ENCODE measurements at regions not wholly inside any gene's neighbourhood (a gene's known extent, or its start where the extent isn't known, plus 50 kb on each side); places are given as distances from the start of the nearest gene placed in this dataset.

DNA sequence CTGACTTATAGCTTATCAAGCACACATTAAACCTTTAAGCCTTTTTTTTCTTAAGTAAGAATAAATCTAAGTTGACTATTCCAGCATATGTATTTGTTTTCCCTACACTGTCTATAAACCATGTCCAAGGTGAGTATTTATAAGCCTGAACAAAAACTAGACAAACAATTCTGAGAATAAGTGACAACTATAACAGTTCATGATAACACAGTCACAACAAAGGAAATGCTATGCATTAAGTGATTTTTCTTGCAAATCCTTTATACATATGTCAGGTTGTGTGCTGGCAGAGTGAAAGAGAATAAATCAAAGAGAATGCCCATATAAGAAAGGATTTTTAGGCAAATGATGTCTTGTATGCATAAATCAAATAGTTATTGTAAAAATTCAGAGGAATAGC, 408.8 kb upstream of the KIF2A start:
- no peaks in the 10 kb centered on the region for H3K27me3 ChIP-seq (replicated peaks in 1 of 4; ENCODE audit: control insufficient read depth in 3 of 4, extremely low read depth in 1 of 4, insufficient read depth in 3 of 4, low read length in 3 of 4)
- ChIA-PET CTCF (ENCODE audit: partially characterized antibody) (interaction anchor here (1.0 kb wide), 1 partner anchor 128 kb away, joined by 3 read pairs; no protein-coding TSS in a partner anchor), POLR2A (ENCODE audit: partially characterized antibody) (no interaction called here)
- H3K23me2 ChIP-seq (ENCODE audit: low read depth, low read length), result no peaks in the 10 kb centered on the region; the same call in 1 of the 2 replicates
- H3K4me1 ChIP-seq (replicated peaks in 1 of 4; ENCODE audit: control insufficient read depth in 3 of 4, insufficient read depth in 4 of 4, low read length in 3 of 4), result no peaks in the 10 kb centered on the region
- no peak for FAIRE-seq
- H3K4ac ChIP-seq (replicated peaks; ENCODE audit: insufficient read length, low read depth, low read length), result no peak overlapping the region
- H3K9me3 ChIP-seq (ENCODE audit: insufficient read depth in 2 of 2, low read depth in 1 of 2, low read length in 1 of 2), result 0 out of 4 replicates have a peak, but pooled peaks cover 0 to 5% of the 10 kb centered on the region in 2 experiments
- no peak overlapping the region for H4K91ac ChIP-seq (replicated peaks; ENCODE audit: insufficient read length, low read length)
- TF ChIP-seq POLR2A (IDR thresholded peaks at IDR 0.05; ENCODE audit: control extremely low read depth in 1 of 2, low read depth in 2 of 2, low read length in 2 of 2) (no peak), PHF8 (conservative IDR thresholded peaks at IDR 0.05; ENCODE audit: low read depth, low read length) (no peak), SP2 (IDR thresholded peaks at IDR 0.05; ENCODE audit: low read length) (no peak), KDM1A (IDR thresholded peaks at IDR 0.05; ENCODE audit: borderline replicate concordance, low read length) (no peak), MAFK (IDR thresholded peaks at IDR 0.05; ENCODE audit: low read depth, low read length) (no peak), TCF12 (IDR thresholded peaks at IDR 0.05; ENCODE audit: low read depth, low read length) (no peak), TEAD4 (IDR thresholded peaks at IDR 0.05; ENCODE audit: low read depth, low read length) (no peak), POLR2AphosphoS5 (IDR thresholded peaks at IDR 0.05; ENCODE audit: low read depth, low read length) (no peak), SP1 (IDR thresholded peaks at IDR 0.05; ENCODE audit: low read depth, low read length) (no peak), CBX5 (IDR thresholded peaks at IDR 0.05; ENCODE audit: low read depth, low read length) (no peak), CTBP2 (IDR thresholded peaks at IDR 0.05; ENCODE audit: borderline replicate concordance, insufficient read depth, insufficient read length, low read length) (no peak), CBX8 (IDR thresholded peaks at IDR 0.05; ENCODE audit: borderline replicate concordance, low read depth, low read length) (no peak)
- TF ChIP-seq, protein P1, sequence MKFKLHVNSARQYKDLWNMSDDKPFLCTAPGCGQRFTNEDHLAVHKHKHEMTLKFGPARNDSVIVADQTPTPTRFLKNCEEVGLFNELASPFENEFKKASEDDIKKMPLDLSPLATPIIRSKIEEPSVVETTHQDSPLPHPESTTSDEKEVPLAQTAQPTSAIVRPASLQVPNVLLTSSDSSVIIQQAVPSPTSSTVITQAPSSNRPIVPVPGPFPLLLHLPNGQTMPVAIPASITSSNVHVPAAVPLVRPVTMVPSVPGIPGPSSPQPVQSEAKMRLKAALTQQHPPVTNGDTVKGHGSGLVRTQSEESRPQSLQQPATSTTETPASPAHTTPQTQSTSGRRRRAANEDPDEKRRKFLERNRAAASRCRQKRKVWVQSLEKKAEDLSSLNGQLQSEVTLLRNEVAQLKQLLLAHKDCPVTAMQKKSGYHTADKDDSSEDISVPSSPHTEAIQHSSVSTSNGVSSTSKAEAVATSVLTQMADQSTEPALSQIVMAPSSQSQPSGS (IDR thresholded peaks at IDR 0.05; ENCODE audit: low read length), result no peak
- H3K79me2 ChIP-seq (ENCODE audit: control insufficient read depth in 1 of 2, insufficient read depth in 2 of 2, low read length in 2 of 2), result no peaks in the 10 kb centered on the region
- H2BK120ac ChIP-seq (replicated peaks; ENCODE audit: low read depth, low read length), result no peak overlapping the region
- no peak overlapping the region for H3K9ac ChIP-seq (replicated peaks in 1 of 4; ENCODE audit: extremely low read depth in 1 of 4, low read depth in 3 of 4, low read length in 3 of 4)
- H2BK12ac ChIP-seq (ENCODE audit: low read depth, low read length), result no peak overlapping the region
- no peak overlapping the region for H2BK15ac ChIP-seq (ENCODE audit: low read length)
- H4K5ac ChIP-seq (ENCODE audit: insufficient read length, low read depth, low read length), result no peak overlapping the region
- H3K4me3 ChIP-seq (ENCODE audit: extremely low read depth in 1 of 4, insufficient read depth in 2 of 4, low read depth in 3 of 4, low read length in 4 of 4), result no peak overlapping the region
- H3K56ac ChIP-seq (replicated peaks; ENCODE audit: insufficient read length, low read depth, low read length), result no peak overlapping the region
- no peak overlapping the region for H2BK20ac ChIP-seq (ENCODE audit: low read length)
- H3K27ac ChIP-seq (ENCODE audit: low read depth, low read length), result no peak overlapping the region
- no peaks in the 10 kb centered on the region for H3K36me3 ChIP-seq (ENCODE audit: control insufficient read depth in 2 of 4, insufficient read depth in 4 of 4, low read length in 3 of 4)
- no peaks in the 10 kb centered on the region for H4K20me1 ChIP-seq (replicated peaks in 1 of 2; ENCODE audit: control insufficient read depth in 1 of 2, insufficient read depth in 2 of 2, low read length in 2 of 2)
- DNase-seq (ENCODE audit: low read depth in 1 of 2, low spot score in 2 of 2), result no peak
- H2AK5ac ChIP-seq (ENCODE audit: low read depth, low read length), result no peak overlapping the region
- no peak overlapping the region for H3K18ac ChIP-seq (ENCODE audit: extremely low read depth, low read length)
- H2BK5ac ChIP-seq (ENCODE audit: low read depth, low read length), result no peak overlapping the region
- no peaks in the 10 kb centered on the region for H3K79me1 ChIP-seq (ENCODE audit: low read depth, low read length)
- no peak overlapping the region for H3K23ac ChIP-seq (ENCODE audit: insufficient read length)
- H4K8ac ChIP-seq (ENCODE audit: extremely low read depth, insufficient read depth, low read length), result no peak overlapping the region
- no peak overlapping the region for H2AFZ ChIP-seq (ENCODE audit: low read length)
- H3K4me2 ChIP-seq (ENCODE audit: insufficient read depth in 1 of 2, low read depth in 2 of 2, low read length in 2 of 2), result no peak overlapping the region
- H3K14ac ChIP-seq (ENCODE audit: insufficient read length), result no peak overlapping the region
